Limb (tissue), 2 donors: ENCODE measurements at regions not wholly inside any gene's neighbourhood (a gene's known extent, or its start where the extent isn't known, plus 50 kb on each side); places are given as distances from the start of the nearest gene placed in this dataset.
"Not testable (repeated sequence)": the region's sequence is repeated elsewhere in the genome, so short reads cannot be mapped to it uniquely, and the experiment has no call there.

Source experiments
- DNase-seq, 2 donors: peaks; one replicate each; pipeline ENCODE4 v3.0.0-alpha.2; 2016; ENCODE audit errors: extremely low spot score in 2 of 2

DNA sequence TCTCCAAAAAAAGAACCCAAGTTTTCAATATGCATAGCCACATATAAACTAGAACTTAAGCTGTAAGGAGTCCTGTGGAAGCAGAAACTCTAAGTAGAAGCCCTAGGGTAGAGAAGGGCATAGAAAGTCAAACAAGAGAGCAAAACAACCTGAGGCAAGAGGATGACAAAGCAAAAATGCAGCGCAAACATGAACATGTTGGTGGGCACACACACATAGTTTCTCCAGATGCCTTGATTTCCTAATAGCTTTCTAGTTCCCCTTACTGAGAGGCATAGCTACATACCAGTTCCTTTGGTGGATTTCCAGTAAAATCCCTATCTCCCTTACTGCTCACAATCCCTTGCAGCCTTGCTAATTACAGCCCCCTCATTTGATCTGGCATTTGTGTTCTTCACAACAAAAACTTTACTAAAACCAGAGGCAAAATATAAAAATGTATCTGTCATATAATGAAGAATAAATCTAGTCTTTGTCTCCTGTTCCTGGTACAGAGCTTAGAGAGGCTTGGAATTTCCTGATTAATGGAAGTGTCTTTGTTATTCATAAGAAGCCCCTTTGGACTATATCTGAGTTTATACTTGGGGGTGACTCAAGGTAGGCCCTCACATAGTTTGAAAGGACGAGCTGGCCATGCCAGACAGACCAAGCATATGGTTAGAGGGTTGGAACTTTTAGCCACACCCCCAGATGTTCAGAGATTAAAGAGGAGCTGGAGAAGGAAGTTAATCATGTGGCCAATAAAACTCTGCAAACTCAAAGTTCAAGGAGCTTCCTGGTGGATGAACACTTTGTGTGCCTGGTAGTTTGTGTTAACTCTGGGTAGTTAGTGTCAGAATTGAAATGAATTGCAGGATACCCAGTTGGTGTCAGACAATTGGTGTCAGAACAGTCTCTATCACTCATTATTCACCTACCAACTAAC, 52.7 kb upstream of the ZCCHC13 start:
- DNase-seq, result no peak

- no peak for DNase-seq
Observed at GRCh38 chrX:74250574-74250973, 53.4 kb upstream of the ZCCHC13 start.

- DNase-seq, result no peak
Observed at GRCh38 chrX:74249963-74250362, 54.0 kb upstream of the ZCCHC13 start.

DNA sequence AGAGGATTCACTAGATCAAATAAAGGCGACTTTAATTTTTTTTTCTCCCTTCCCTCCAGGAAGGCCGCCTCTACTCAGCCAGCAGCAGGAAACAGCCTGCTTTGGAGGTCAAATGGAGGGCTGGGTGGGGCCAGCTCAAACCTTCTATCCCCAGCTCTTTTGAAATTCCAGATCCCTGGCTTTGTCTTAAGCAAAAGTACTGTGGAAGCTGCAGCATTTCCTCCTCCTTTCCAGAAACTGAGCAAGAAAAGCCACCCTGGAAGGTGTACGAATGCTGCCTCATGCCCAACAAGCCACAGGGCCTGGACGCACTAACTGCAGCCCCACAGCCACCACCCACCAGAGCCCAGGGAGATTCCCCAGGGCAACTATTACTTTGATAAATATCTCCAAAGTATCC, 55.1 kb upstream of the ZCCHC13 start:
- DNase-seq, result no peak

DNA sequence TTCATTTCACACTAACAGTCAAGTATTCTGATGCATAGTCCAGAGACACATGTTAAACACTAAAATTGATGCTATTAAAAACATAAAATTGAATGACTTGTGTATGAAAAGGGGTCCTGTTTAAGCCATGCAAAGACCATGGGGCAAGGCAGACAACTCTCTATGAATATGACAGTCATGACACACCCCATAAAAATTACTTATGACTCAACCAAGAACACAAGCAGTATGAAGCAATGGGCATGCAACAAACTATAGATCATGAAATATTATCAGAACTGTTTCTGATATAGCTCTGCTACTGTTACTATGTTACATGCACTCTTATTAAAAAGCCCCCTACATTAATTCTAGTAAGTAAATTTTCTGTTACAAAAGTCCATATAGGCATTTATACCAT, 57.5 kb upstream of the ZCCHC13 start:
- no peak for DNase-seq

DNA sequence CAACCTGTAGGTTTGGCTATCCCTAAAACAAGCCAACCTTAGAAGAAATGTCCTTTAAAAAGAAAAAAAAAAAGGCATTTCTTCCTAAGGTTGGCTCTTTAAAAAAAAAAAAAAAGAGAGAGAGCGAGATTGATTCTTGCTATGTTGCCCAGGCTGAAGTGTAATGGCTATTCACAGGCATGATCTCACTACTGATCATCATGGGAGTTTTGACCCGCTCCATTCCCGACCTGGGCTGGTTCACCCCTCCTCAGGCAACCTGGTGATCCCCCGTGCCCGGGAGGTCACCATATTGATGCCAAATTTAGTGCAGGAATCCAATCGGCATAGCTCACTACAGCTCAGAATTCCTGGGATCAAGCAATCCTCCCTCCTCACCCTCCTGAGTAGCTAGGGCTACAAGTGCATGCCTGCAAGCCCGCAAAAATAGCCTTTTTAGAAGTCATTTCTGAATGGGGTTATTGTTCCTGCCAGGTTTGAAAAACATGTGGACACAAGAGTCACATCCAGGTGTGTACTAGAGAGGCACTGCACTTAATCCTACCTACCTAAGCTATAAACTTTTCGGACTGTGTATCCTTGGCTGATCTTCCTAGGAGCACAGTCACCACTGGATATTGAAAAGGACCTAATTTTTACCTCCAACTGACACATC, 61.4 kb upstream of the ZCCHC13 start:
- DNase-seq, result no peak

GRCh38 chrX:74242050-74242449, 61.9 kb upstream of the ZCCHC13 start:
- DNase-seq, result no peak

DNA sequence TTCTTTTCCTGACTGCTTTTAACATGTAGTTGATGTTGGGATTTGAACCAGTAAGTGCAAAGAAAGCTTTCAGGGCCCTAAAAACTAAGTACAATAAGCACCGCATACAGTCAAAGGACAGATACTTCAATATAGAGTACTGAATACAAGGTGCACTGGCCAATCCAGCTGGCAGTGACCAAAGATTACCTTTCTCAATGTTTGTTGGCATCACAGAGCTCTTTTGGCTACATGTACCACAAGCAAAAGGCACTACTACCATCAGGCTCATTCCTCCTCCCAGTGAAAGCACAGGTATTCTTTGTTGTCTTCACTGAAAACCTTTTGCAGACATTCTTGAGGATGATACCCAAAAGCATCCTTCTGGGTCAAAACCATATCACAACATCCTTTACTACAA, 65.2 kb upstream of the ZCCHC13 start:
- DNase-seq, result no peak

DNA sequence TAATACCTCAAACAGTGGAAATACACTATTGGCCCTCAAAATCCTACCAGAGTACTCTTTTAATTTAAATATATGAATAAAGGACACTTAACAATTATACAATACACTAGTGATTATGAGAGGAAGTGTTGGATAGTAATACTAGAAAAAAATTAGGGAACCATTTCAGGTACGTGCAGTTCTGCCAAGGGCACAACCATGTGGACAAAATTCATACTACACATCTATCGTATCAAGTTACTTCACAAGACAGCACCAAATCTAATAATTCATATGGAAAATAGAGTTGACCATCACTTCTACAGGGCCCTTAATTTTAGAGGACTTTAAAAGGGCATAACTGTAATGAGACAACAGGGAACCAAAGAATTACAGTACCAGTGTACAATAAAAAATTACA, 69.2 kb upstream of the ZCCHC13 start:
- DNase-seq, result no peak

GRCh38 chrX:74232859-74233258, 71.1 kb upstream of the ZCCHC13 start:
- DNase-seq, result no peak

DNA sequence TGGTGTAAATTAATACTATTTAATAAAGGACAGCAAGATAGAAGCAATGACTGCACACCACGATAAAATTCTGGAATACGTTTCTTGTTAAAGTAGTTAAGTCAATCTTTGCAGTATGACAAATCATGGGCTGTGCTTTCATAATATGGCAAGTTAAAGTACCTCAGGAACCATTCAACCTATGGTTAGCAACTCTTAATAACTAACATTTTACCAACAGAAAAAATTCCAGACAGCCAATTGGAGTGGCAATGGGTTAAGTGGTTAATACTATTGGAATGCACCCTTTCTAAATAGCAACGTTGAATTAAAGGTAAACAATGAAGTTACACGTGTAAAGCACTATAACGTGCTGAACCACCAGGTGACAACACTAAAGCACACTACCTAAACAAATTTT, 72.4 kb upstream of the ZCCHC13 start:
- no peak for DNase-seq

GRCh38 chrX:74230094-74230493, 73.9 kb upstream of the ZCCHC13 start:
- DNase-seq, result no peak

DNA sequence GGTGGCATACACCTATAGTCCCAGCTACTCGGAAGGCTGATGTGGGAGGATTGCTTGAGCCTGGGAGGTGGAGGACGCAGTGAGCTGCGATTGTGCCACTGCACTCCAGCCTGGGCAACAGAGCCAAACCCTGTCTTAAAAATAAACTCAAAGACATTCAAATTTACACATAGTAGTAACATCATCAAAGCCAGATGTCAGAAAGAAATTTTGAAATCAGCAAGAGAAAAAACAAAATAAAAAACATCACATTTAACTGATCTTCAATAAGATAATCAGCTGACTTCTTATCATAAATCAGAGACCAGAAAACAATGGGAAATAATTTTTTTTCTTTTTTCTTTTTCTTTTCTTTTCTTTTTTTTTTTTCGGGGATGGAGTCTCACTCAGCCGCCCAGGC, 78.9 kb upstream of the ZCCHC13 start:
- no peak for DNase-seq

DNA sequence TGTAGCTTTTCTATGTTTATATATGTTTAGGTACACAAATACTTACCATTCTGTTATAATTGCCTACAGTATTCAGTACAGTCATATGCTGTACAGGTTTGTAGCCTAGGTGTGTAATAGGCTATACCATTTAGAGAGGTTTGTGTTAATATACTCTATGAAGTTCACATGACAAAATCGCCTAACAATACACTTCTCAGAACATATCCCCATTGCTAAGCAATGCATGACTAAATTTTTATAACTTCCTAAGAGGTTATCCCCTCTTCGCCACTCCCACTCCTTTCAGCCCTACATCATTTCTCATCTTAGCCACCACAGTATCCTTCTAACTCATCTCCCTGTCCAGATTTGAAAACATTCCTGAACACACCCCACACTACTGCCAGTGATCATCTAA, 83.7 kb upstream of the ZCCHC13 start:
- DNase-seq, result no peak

DNA sequence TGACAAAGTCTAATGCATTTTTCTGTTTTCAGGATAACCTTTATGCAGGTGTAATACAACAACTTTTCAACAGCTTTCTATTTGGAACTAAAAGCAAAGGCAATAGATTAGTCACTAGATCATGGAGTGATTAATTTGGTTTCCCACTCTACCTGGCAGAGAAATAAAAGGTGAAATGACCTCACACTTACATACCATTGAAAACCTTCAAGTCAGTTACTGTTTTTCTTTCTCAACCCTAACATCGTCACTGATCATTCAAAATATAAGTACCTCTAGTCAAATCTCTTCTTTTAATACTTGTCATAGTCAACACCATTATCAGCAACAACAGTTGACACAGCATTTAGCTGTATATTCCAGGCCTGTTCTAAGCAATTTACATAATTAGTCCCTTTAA, 85.1 kb upstream of the ZCCHC13 start:
- DNase-seq, result no peak

GRCh38 chrX:74216421-74216820, 87.6 kb upstream of the ZCCHC13 start:
- DNase-seq, result no peak

DNA sequence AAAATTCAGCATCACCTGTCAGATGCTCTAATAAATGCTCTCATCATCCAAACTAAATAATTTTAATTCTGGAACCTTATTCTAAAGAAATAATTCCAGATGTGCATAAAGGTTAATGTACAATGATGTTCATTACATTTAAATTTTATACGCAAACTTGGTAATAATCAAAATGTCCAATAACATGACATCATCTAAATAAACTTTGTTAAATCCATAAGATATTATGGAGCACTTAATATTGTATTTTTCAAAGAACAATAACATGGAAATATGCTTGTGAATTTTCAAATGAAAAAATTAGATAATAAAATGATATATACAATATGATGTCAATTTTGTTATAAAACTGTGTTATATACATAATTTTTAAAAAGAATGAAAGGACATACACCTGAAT, 92.1 kb upstream of the ZCCHC13 start:
- DNase-seq, result no peak

DNA sequence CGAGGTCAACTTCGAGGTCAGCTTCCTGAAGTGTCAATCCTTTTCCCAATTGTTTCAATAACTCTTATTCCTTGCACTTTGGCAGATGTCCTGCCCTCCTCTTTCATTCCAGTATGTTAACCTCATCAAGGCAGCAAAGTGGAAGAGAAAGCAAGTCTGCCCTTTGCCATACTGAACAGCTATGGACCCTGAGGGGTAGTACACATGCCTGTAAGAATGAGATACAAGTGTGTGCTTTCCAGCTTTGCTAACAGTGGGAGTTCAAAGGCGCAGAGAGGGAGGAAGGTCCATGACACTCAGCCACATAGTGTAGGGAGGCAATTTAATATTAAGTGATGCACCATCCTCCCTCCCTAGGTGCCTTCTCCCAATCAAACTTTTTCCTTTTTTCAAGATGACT, 96.4 kb upstream of the ZCCHC13 start:
- DNase-seq, result no peak

GRCh38 chrX:74195605-74196004, 108.4 kb upstream of the ZCCHC13 start:
- DNase-seq, result no peak

DNA sequence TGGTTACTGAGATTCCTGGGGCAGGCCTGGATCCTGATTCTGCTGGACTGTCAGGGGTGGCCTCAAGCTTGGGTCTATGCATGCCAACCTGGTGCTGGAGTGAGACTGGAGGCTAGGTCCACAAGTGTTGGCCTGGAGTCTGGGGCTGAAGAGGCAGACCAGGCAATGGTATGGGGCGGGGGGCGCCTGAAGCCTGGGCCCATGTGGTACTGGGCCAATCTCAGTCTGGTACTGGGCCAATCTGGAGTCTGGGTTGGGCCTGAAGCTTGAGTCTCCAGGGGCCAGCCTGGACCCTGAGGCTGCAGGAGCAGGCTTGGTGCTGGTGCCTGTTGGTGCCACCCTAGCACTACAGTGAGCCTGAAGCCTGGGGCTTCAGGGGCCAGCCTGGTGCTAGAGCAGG, 108.9 kb upstream of the ZCCHC13 start:
- DNase-seq, result no peak

GRCh38 chrX:74187211-74187610, 116.8 kb upstream of the ZCCHC13 start:
- no peak for DNase-seq

GRCh38 chrX:74183047-74183446, 120.9 kb upstream of the ZCCHC13 start:
- not testable (repeated sequence) for DNase-seq

DNA sequence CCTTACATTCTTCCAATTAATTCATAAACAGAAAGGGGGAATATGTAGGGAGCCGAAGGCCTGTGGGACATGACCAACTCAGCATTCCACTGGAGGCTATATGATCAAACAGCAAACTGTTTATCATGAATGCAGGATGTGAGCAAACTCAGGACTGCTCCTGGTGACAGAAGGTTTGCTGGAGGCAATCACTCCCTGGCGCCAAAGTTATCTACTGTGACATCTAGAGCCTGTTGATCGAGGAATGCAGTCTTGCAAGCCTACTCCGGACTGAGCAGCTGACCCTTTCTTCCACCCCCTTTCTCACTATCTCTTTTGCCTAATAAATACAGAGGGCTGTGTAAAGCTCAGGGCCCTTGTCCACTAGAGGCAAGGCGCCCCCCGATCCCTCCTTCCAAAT, 122.0 kb upstream of the ZCCHC13 start:
- DNase-seq, result not testable (repeated sequence)
